GM19372 (cell line): ENCODE measurements at regions not wholly inside any gene's neighbourhood (a gene's known extent, or its start where the extent isn't known, plus 50 kb on each side); places are given as distances from the start of the nearest gene placed in this dataset.
"Not testable (repeated sequence)": the region's sequence is repeated elsewhere in the genome, so short reads cannot be mapped to it uniquely, and the experiment has no call there.

ENCODE experiments used
- ATAC-seq: cut with Tn5 transposase; IDR thresholded peaks from one replicate; pipeline ENCODE4 v1.9.1; 2021; ENCODE audit warnings: mild to moderate bottlenecking, low read depth, moderate library complexity; ENCODE audit not compliant: unreplicated experiment

DNA sequence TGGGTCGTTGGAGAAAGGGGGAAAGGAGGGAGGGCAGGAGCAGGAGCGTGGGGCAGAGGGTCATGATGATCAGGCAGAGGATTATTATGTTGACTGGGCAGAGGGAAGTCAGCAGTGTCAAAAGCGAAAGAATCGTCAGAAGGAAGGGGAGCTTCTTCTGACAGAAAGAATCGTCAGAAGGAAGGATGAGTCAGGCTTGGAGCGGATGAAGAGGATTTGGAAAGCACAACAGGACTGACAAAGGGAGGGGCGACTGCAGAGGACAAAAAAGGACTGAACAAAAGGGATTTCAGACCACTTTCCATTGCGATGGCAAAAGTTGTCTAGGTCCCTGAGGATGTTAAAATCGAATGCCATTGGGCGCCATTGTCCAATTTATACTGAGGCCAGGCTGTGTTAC, 1053.5 kb downstream of the SI start:
- no peak for ATAC-seq

DNA sequence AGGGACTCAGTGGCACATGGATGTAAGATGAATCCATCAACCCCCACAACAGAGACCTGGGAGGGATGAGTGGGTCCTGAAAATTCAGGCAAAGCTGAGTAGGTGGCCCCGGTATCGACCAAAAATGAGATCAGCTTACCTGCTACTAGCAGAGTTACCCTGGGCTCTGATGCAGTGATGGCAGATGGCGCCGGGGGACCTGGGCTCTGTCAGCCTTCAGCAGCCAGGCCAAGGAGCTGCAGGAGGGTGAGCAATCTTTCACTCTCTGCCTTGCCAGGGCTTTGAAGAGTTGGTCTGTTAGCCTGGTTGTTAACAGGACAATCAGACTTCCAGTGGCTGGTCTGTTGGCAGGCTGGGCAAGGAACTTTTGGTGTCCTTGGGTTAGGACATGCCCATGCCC, 1054.8 kb downstream of the SI start:
- ATAC-seq = no peak

DNA sequence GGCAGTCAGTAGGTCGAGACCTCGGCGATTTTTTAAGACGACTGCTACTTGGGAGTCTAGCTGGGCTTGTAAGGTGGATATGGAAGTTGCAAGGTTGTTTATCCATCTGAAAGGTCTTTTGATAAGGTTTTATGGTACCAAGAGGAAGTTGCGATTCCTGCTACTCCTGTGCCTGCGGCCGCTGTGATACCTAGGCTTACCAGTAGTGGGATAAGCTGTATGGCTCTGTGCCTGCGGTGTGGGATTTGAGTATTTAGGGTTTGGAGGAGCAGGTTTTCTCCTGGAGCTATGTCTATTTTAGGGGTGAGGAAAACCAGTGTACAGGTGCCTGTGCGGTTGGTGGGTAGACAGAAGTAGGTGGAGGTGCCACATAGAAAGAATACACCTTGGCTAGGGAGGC, 1059.8 kb downstream of the SI start:
- ATAC-seq = no peak

DNA sequence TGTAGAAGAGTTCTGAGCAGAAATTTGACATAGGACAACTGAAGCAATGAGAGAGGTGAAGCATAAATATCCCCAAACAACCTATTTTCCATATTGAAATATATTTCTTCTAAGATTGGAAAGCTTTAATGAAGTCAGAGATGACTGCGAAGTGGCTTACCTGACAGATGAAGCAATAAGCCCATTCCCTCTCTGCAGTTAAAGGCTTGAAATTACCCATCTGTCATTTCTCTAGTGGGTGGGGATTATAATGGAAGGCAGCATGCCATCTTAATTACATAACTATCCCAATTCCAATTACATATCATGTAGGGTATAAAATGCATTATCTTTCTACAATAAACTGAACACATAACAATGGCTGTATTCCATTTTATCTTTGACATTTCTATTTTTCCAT, 1070.5 kb downstream of the SI start:
- ATAC-seq = no peak

GRCh38 chr3:164004205-164004604, 1074.1 kb downstream of the SI start:
- ATAC-seq = no peak

DNA sequence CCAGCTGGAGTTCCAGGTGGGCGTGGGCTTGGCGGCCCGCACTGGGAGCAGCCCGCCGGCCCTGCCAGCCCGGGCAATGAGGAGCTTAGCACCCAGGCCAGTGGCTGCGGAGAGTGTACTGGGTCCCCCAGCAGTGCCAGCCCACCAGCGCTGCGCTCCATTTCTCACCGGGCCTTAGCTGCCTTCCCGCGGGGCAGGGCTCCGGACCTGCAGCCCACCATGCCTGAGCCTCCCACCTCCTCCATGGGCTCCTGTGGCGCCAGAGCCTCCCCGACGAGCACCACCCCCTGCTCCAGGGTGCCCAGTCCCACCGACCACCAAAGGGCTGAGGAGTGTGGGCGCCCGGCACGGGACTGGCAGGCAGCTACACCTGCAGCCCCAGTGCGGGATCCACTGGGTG, 1075.3 kb downstream of the SI start:
- ATAC-seq = not testable (repeated sequence)

DNA sequence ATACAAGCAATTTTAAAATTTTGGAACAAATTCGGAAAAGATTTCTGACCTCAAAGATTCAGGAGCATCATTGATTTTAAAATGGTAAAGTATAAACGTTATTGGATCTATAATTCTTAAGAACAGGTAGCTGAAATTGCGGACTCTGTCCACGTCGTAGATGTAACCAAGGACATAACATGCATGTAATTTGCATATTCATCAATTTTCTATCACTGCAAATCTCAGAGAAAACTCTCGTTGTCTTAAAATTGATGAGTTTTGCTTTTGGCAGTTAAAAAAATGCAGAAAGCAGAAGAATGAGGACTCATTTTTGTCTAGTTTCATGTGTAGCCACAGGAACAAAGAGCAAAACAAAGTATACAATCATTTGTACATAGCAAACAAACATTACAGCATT, 1094.4 kb downstream of the SI start:
- ATAC-seq = no peak

DNA sequence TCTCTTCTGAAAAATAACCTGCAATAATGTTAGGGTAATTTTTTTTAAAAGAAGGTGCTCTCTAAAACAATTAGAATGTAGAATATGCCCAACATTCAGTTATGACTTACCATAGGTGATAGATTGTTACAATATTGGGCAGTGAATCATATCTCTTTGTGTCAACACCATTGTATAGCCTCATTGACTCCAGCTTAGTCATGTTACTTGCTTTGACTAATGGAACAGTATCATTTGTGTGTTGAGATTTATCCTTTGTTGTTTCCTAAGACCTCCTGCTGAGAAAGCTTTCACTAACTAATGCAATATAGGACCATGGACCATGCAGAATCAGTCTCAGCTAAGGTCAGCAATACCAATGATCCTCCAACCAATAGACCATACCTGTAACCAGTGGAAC, 1106.4 kb downstream of the SI start:
- no peak for ATAC-seq

GRCh38 chr3:163957072-163957471, 1121.2 kb downstream of the SI start:
- no peak for ATAC-seq

DNA sequence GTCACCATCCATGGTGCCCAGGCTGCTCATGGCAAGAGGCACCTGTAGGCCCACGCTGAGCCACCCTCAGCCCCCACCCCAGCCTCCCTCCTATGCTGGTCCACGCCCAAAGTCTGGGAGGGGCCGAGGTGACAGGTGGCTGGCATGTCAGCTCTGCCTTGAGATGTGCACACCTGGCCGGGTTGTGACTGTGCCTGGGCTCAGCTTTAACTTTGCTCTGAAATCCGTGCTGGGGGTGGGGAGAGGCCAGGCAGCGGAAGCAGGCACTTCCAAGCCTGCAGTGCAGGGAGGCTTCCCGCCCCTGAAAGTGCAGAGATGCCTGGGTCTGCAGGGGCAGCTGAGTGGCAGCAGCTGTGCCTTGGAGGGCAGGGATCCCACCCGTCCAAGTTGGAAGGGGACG, 1124.8 kb downstream of the SI start:
- no peak for ATAC-seq

- ATAC-seq = no peak
These were observed 1125.8 kb downstream of the SI start for GRCh38 chr3:163952499-163952898.

- no peak for ATAC-seq
These were observed 1126.8 kb downstream of the SI start for GRCh38 chr3:163951397-163951987.

DNA sequence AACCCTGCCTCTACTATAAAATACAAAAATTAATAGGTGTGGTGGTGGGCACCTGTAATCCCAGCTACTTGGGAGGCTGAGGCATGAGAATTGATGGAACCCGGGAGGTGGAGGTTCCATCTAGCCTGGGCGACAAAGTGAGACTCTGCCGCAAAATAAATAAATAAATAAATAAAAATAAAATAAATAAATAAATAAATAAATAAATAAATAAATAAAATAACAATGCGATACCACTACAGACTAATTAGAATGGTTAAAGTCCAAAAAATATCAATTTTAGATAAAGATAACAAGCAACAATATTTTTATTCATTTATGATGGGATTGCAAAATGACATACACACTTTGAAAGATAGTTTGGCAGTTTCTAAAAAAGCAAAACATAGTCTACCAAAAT, 1131.5 kb downstream of the SI start:
- ATAC-seq = no peak

DNA sequence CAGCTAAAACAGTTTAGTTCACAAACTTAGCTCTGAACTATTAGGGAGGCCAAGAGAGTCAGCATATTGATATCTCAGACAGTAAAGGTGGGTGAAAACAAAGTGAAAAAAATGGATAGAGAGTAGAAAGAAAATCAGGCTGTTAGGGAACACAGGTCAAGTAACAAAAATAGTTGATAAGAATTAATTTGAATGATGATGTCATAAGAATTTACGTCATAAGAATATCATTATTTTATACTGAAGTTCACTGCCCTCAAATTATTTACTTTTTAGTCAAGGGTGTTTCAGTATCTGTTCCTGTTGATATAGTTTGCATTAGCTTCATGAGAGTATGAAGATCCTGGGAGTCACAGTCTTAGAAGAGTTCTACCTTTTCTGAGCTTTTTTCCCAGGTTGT, 1134.6 kb downstream of the SI start:
- ATAC-seq = no peak

DNA sequence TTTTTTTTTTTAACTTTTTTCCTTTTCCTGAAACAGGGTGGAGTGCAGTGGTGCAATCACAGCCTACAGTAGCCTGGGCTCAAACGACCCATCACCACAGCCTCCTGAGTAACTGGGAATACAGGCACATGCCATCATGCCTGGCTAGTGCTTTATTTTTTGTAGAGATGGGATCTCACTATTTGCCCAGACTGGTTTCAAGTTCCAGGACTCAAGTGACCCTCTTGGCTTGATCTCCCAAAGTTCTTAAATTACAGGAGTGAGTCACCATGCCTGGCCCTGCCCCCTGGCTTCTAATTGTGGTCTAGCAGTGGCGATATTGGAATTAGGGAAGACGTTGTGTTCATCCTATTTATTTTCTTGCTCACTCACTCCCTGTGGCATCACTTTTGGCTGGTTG, 1138.4 kb downstream of the SI start:
- no peak for ATAC-seq

- ATAC-seq = no peak
These were observed 1141.8 kb downstream of the SI start for GRCh38 chr3:163936543-163936942.

- no peak for ATAC-seq
These were observed 1142.9 kb downstream of the SI start for GRCh38 chr3:163935411-163935810.

- ATAC-seq = no peak
These were observed 1149.1 kb downstream of the SI start for GRCh38 chr3:163929069-163929652.

GRCh38 chr3:163927521-163927920, 1150.8 kb downstream of the SI start:
- ATAC-seq = no peak

DNA sequence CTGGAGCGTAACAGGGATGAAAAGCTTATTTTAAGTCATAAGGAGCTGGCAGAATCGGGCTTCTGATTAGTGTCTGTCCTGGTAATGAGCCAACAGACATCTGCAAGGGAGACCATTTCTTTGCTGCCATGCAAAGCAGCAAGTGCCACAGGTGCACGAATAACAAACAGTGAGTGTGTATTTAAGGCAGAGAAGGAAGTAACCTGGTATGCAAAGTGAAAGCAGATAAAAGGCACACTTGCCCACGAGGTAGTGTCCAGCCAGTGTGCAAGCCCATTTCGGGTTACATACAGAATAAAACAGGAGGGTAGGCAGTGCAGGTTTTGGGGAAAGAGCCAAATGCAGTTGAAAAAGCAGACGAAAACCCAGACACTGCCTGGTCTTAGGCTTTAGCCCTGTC, 1153.7 kb downstream of the SI start:
- ATAC-seq = no peak

- ATAC-seq = no peak
These were observed 1159.1 kb downstream of the SI start for GRCh38 chr3:163919154-163919553.

DNA sequence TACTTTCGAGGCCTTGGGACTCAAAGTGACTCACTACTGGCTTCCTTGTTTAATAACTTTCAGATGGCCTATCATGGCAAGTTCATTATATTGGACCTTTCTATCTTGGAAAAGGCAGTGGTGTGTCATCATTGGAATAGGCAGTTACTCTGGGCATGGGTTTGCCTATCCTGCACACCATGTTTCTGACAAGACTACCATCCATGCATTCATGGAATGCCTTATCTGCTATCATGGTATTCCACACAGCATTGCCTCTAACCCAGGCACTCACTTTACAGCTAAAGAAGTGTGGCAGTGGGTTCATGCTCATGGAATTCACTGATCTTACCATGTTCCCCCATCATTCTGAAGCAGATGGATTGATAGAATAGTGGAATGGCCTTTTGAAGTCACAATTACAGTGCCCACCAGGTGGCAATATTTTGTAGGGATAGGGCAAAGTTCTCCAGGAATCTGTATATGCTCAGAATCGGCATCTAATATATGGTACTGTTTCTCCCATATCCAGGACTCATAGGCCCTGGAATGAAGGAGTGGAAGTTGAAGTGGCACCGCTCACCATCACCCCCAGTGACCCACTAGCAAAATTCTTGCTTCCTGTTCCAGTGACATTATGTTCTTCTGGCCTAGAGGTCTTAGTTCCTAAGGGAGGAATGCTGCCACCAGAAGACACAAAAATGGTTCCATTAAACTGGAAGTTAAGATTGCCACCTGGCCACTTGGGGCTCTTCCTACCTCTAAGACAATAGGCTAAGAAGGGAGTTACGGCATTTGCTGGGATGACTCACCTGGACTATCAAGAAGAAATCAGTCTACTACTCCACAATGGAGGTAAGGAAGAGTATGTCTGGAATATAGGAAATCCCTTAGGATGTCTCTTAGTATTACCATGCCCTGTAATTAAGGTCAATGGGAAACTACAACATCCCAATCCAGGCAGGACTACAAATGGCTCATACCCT, 1161.4 kb downstream of the SI start:
- ATAC-seq = no peak
